ENCODE measurements at regions not wholly inside any gene's neighbourhood (a gene's known extent, or its start where the extent isn't known, plus 50 kb on each side); places are given as distances from the start of the nearest gene placed in this dataset.

- no TSS peak for BruUV-seq (replicated peaks)
- Histone ChIP-seq H3K9me3 (ENCODE audit: low read length) (no peaks in the 10 kb centered on the region), H3K4me3 (ENCODE audit: low read length) (no peak overlapping the region), H2AFZ (ENCODE audit: low read length) (no peak overlapping the region), H3K9me2 (replicated peaks; ENCODE audit: low read length) (no peaks in the 10 kb centered on the region), H3K27me3 (ENCODE audit: low read length) (no peaks in the 10 kb centered on the region), H3K4me1 (ENCODE audit: insufficient read depth, low read length) (no peaks in the 10 kb centered on the region), H3K79me2 (ENCODE audit: low read length) (no peaks in the 10 kb centered on the region), H4K20me1 (ENCODE audit: low read length) (no peaks in the 10 kb centered on the region), H3K36me3 (ENCODE audit: low read depth, low read length) (no peaks in the 10 kb centered on the region), H3K27ac (ENCODE audit: low read length) (no peak overlapping the region), H3F3A (ENCODE audit: low read length, unreplicated experiment) (no peaks in the 10 kb centered on the region), H3K4me2 (ENCODE audit: low read length) (no peak overlapping the region), H3K9ac (ENCODE audit: low read length) (no peak overlapping the region)
- no peak for DNase-seq
- ATAC-seq, result no peak
- ChIA-PET POLR2A (ENCODE audit: unreplicated experiment) (no interaction called here), CTCF (no interaction called here)
- TF ChIP-seq EZH2phosphoT487 (IDR thresholded peaks at IDR 0.05; ENCODE audit: borderline replicate concordance, low read length) (no peak), CTCF (conservative IDR thresholded peaks at IDR 0.05; ENCODE audit: low read depth, low read length) (no peak), EZH2 (IDR thresholded peaks at IDR 0.05; ENCODE audit: low read length, unreplicated experiment) (no peak)
- intact Hi-C loops (cut with micrococcal nuclease), result no loop called here
Measured at GRCh38 chr16:50991006-50991405, 160.1 kb downstream of the SALL1 start.

- Histone ChIP-seq H3K27me3 (ENCODE audit: low read length) (no peaks in the 10 kb centered on the region), H3K9me2 (replicated peaks; ENCODE audit: low read length) (no peaks in the 10 kb centered on the region), H3K4me1 (ENCODE audit: insufficient read depth, low read length) (no peaks in the 10 kb centered on the region), H3K36me3 (ENCODE audit: low read depth, low read length) (no peaks in the 10 kb centered on the region), H4K20me1 (ENCODE audit: low read length) (no peaks in the 10 kb centered on the region), H3K79me2 (ENCODE audit: low read length) (no peaks in the 10 kb centered on the region), H3K4me3 (ENCODE audit: low read length) (no peak overlapping the region), H3F3A (ENCODE audit: low read length, unreplicated experiment) (no peaks in the 10 kb centered on the region), H3K9me3 (ENCODE audit: low read length) (no peaks in the 10 kb centered on the region), H2AFZ (ENCODE audit: low read length) (no peak overlapping the region), H3K27ac (ENCODE audit: low read length) (no peak overlapping the region), H3K4me2 (ENCODE audit: low read length) (no peak overlapping the region), H3K9ac (ENCODE audit: low read length) (no peak overlapping the region)
- DNase-seq, result no peak
- no peak for ATAC-seq
- TF ChIP-seq EZH2 (IDR thresholded peaks at IDR 0.05; ENCODE audit: low read length, unreplicated experiment) (no peak), EZH2phosphoT487 (IDR thresholded peaks at IDR 0.05; ENCODE audit: borderline replicate concordance, low read length) (no peak), CTCF (conservative IDR thresholded peaks at IDR 0.05; ENCODE audit: low read depth, low read length) (no peak)
- BruUV-seq (replicated peaks), result no TSS peak
- intact Hi-C loops (cut with micrococcal nuclease), result no loop called here
- ChIA-PET POLR2A (ENCODE audit: unreplicated experiment) (no interaction called here), CTCF (no interaction called here)
Measured at GRCh38 chr16:50989047-50989446, 162.0 kb downstream of the SALL1 start.

GRCh38 chr16:50988441-50988840 is 162.6 kb downstream of the SALL1 start:
- DNase-seq (no peak), ATAC-seq (no peak)
- no peaks in the 10 kb centered on the region for H3F3A ChIP-seq (ENCODE audit: low read length, unreplicated experiment)
- intact Hi-C loops (cut with micrococcal nuclease), result no loop called here
- BruUV-seq (replicated peaks), result no TSS peak
- H3K9me2 ChIP-seq (replicated peaks; ENCODE audit: low read length), result no peaks in the 10 kb centered on the region
- no peaks in the 10 kb centered on the region for H3K36me3 ChIP-seq (ENCODE audit: low read depth, low read length)
- no peak overlapping the region for H3K9ac ChIP-seq (ENCODE audit: low read length)
- H3K4me3 ChIP-seq (ENCODE audit: low read length), result no peak overlapping the region
- TF ChIP-seq CTCF (conservative IDR thresholded peaks at IDR 0.05; ENCODE audit: low read depth, low read length), result no peak
- TF ChIP-seq EZH2 (IDR thresholded peaks at IDR 0.05; ENCODE audit: low read length, unreplicated experiment), result no peak
- no peak for TF ChIP-seq EZH2phosphoT487 (IDR thresholded peaks at IDR 0.05; ENCODE audit: borderline replicate concordance, low read length)
- H3K9me3 ChIP-seq (ENCODE audit: low read length), result no peaks in the 10 kb centered on the region
- H3K79me2 ChIP-seq (ENCODE audit: low read length), result no peaks in the 10 kb centered on the region
- H4K20me1 ChIP-seq (ENCODE audit: low read length), result no peaks in the 10 kb centered on the region
- H2AFZ ChIP-seq (ENCODE audit: low read length), result no peak overlapping the region
- no peak overlapping the region for H3K27ac ChIP-seq (ENCODE audit: low read length)
- CTCF ChIA-PET, result no interaction called here
- no peaks in the 10 kb centered on the region for H3K4me1 ChIP-seq (ENCODE audit: insufficient read depth, low read length)
- no peaks in the 10 kb centered on the region for H3K27me3 ChIP-seq (ENCODE audit: low read length)
- H3K4me2 ChIP-seq (ENCODE audit: low read length), result no peak overlapping the region
- POLR2A ChIA-PET (ENCODE audit: unreplicated experiment), result no interaction called here

All from PC-3 (cell line).